Erythroblast (primary cell): ENCODE measurements at regions not wholly inside any gene's neighbourhood (a gene's known extent, or its start where the extent isn't known, plus 50 kb on each side); places are given as distances from the start of the nearest gene placed in this dataset.

ENCODE experiments used
- GATA1 ChIP-seq: IDR thresholded peaks from 2 replicates; pipeline ENCODE4 v1.6.1; 2011; ENCODE audit warnings: low read depth, mild to moderate bottlenecking, control low read depth, low read length, moderate library complexity
- POLR2A ChIP-seq: IDR thresholded peaks from 2 replicates; pipeline ENCODE4 v1.6.1; 2011; ENCODE audit warnings: mild to moderate bottlenecking, low read length

- TF ChIP-seq POLR2A (no peak), GATA1 (no peak)
Measured at GRCh38 chr6:21436625-21437024, 156.9 kb upstream of the SOX4 start.
